CD14-positive monocyte (primary cell): ENCODE measurements at regions not wholly inside any gene's neighbourhood (a gene's known extent, or its start where the extent isn't known, plus 50 kb on each side); places are given as distances from the start of the nearest gene placed in this dataset.

ENCODE experiments used
- DNase-seq, 3 donors: peaks; one replicate each; pipeline ENCODE4 v3.0.0-alpha.2; 2011 to 2022
- H2AFZ ChIP-seq: 2 replicates; pipeline ENCODE4 v1.6.0; 2012; ENCODE audit warnings: mild to moderate bottlenecking, low read depth, low read length, inconsistent platforms; ENCODE audit not compliant: insufficient read depth, poor library complexity, severe bottlenecking
- H3K27ac ChIP-seq, 2 donors: 1 replicate in 1 of 2; 2 replicates in 1 of 2; pipeline ENCODE4 v1.5.1; 2012 to 2013; ENCODE audit warnings: low read length in 2 of 2, control low read depth in 1 of 2, inconsistent platforms in 1 of 2, low read depth in 1 of 2, mild to moderate bottlenecking in 1 of 2
- H3K27me3 ChIP-seq, 2 donors: one replicate each; pipeline versions ENCODE4 v1.6.0 to v1.6.1; 2011 to 2013; ENCODE audit warnings: low read length in 2 of 2; ENCODE audit not compliant: control insufficient read depth in 2 of 2, insufficient read depth in 2 of 2
- H3K36me3 ChIP-seq, 2 donors: replicated peaks in 1 of 2; 1 replicate in 1 of 2; 2 replicates in 1 of 2; pipeline versions ENCODE4 v1.5.1 to v1.6.1; 2012 to 2013; ENCODE audit warnings: low read length in 2 of 2, control low read depth in 1 of 2, inconsistent platforms in 1 of 2, mild to moderate bottlenecking in 1 of 2; ENCODE audit not compliant: insufficient read depth in 2 of 2, control insufficient read depth in 1 of 2
- H3K4me1 ChIP-seq, 2 donors: 1 replicate in 1 of 2; 2 replicates in 1 of 2; pipeline versions ENCODE4 v1.5.1 to v1.6.1; 2012 to 2013; ENCODE audit warnings: low read length in 2 of 2, control low read depth in 1 of 2, inconsistent platforms in 1 of 2, mild to moderate bottlenecking in 1 of 2, moderate library complexity in 1 of 2; ENCODE audit not compliant: insufficient read depth in 2 of 2, control insufficient read depth in 1 of 2
- H3K4me2 ChIP-seq: replicated peaks from 2 replicates; pipeline ENCODE3; 2012; ENCODE audit warnings: low read length, moderate library complexity, mild to moderate bottlenecking; ENCODE audit not compliant: poor library complexity, severe bottlenecking; ENCODE audit errors: extremely low read depth
- H3K4me3 ChIP-seq, 3 experiments: fragments of 200-600 bp in 1 of 3; sonication (generic) in 1 of 3; replicated peaks in 1 of 3; 1 replicate in 2 of 3; 2 replicates in 1 of 3; pipeline ENCODE4 v1.5.1; 2011 to 2013; ENCODE audit warnings: low read length in 3 of 3, mild to moderate bottlenecking in 3 of 3, control low read depth in 2 of 3, low read depth in 2 of 3, inconsistent platforms in 1 of 3, moderate library complexity in 1 of 3
- H3K79me2 ChIP-seq: 2 replicates; pipeline ENCODE4 v1.6.0; 2012; ENCODE audit warnings: mild to moderate bottlenecking, control low read depth, inconsistent platforms, low read length, moderate library complexity; ENCODE audit not compliant: insufficient read depth
- H3K9ac ChIP-seq: 2 replicates; pipeline ENCODE4 v1.6.0; 2017; ENCODE audit warnings: low read length, mild to moderate bottlenecking; ENCODE audit not compliant: insufficient read depth, poor library complexity, severe bottlenecking
- H3K9me3 ChIP-seq, 2 donors: replicated peaks in 1 of 2; 1 replicate in 1 of 2; 2 replicates in 1 of 2; pipeline versions ENCODE4 v1.5.1 to v1.6.1; 2012 to 2013; ENCODE audit warnings: low read length in 2 of 2, control low read depth in 1 of 2; ENCODE audit not compliant: control insufficient read depth in 1 of 2, insufficient read depth in 1 of 2
- H4K20me1 ChIP-seq: 2 replicates; pipeline ENCODE4 v1.6.0; 2012; ENCODE audit warnings: mild to moderate bottlenecking, low read length, control low read depth, moderate library complexity; ENCODE audit not compliant: insufficient read depth
- H3K27ac Mint-ChIP-seq, 7 donors: one replicate each; pipeline ENCODE4 v1.8.0; 2020; ENCODE audit warnings: mild to moderate bottlenecking in 7 of 7, mixed read lengths in 7 of 7, moderate library complexity in 6 of 7, inconsistent platforms in 2 of 7
- H3K27me3 Mint-ChIP-seq, 3 donors: one replicate each; pipeline ENCODE4 v1.8.0; 2021 to 2022; ENCODE audit warnings: low read depth in 3 of 3, mild to moderate bottlenecking in 3 of 3, mixed read lengths in 3 of 3, moderate library complexity in 3 of 3, inconsistent platforms in 1 of 3
- H3K36me3 Mint-ChIP-seq, 2 donors: one replicate each; pipeline ENCODE4 v1.8.0; 2020; ENCODE audit warnings: mixed read lengths in 2 of 2, inconsistent platforms in 1 of 2, mild to moderate bottlenecking in 1 of 2
- H3K4me1 Mint-ChIP-seq: one replicate; pipeline ENCODE4 v1.8.0; 2020; ENCODE audit warnings: mild to moderate bottlenecking, mixed read lengths
- H3K4me3 Mint-ChIP-seq, 2 donors: one replicate each; pipeline ENCODE4 v1.8.0; 2020; ENCODE audit warnings: mild to moderate bottlenecking in 2 of 2, mixed read lengths in 2 of 2, moderate library complexity in 1 of 2
- H3K9me3 Mint-ChIP-seq, 7 donors: one replicate each; pipeline ENCODE4 v1.8.0; 2020 to 2022; ENCODE audit warnings: mixed read lengths in 7 of 7, mild to moderate bottlenecking in 6 of 7, moderate library complexity in 6 of 7, inconsistent platforms in 2 of 7
- WGBS: methylation state at CpG from one replicate; pipeline ENCODE4 v1.1.5; 2013; ENCODE audit warnings: missing lambda C conversion rate; ENCODE audit not compliant: insufficient coverage; 5-methylcytosine and 5-hydroxymethylcytosine counted together
- intact Hi-C, 2 donors: fragments of 100-400 bp; cut with micrococcal nuclease; formaldehyde crosslinking; loops; one replicate each; pipeline versions ENCODE4 v1.15.0 to v1.15.1; 2023
- TF ChIP-seq, protein P1 (sequence below): fragments of 200-600 bp; IDR thresholded peaks from one replicate; pipeline ENCODE4 v1.8.0; 2022; ENCODE audit warnings: antibody characterized with exemption, mild to moderate bottlenecking

- no peak overlapping the region for H3K4me3 Mint-ChIP-seq
- no peak overlapping the region for H3K27ac Mint-ChIP-seq
- no peaks in the 10 kb centered on the region for H3K36me3 Mint-ChIP-seq
These were observed 427.1 kb upstream of the NOX3 start for GRCh38 chr6:155882527-155883333.

GRCh38 chr6:155881826-155882526, 426.3 kb upstream of the NOX3 start:
- Histone ChIP-seq H3K27ac (no peak overlapping the region), H3K79me2 (no peaks in the 10 kb centered on the region), H3K4me2 (no peak overlapping the region), H3K36me3 (no peaks in the 10 kb centered on the region), H2AFZ (no peak overlapping the region), H3K9me3 (peaks cover 0 to 8% of the 10 kb centered on the region in 2 donors), H3K9ac (no peak overlapping the region), H4K20me1 (no peaks in the 10 kb centered on the region), H3K27me3 (no peaks in the 10 kb centered on the region), H3K4me3 (no peak overlapping the region), H3K4me1 (no peaks in the 10 kb centered on the region)
- peaks cover 0 to 17% (median 7%) of the 10 kb centered on the region in 7 donors for H3K9me3 Mint-ChIP-seq
- no peaks in the 10 kb centered on the region for H3K36me3 Mint-ChIP-seq
- no peak overlapping the region for H3K27ac Mint-ChIP-seq
- H3K4me3 Mint-ChIP-seq = no peak overlapping the region
- intact Hi-C loops = no loop called here
- peaks cover 5% of the 10 kb centered on the region for H3K4me1 Mint-ChIP-seq
- DNase-seq = no peak
- WGBS = 92% methylated on average over 5 of the region's 5 CpGs
- no peaks in the 10 kb centered on the region for H3K27me3 Mint-ChIP-seq
- TF ChIP-seq, protein P1, sequence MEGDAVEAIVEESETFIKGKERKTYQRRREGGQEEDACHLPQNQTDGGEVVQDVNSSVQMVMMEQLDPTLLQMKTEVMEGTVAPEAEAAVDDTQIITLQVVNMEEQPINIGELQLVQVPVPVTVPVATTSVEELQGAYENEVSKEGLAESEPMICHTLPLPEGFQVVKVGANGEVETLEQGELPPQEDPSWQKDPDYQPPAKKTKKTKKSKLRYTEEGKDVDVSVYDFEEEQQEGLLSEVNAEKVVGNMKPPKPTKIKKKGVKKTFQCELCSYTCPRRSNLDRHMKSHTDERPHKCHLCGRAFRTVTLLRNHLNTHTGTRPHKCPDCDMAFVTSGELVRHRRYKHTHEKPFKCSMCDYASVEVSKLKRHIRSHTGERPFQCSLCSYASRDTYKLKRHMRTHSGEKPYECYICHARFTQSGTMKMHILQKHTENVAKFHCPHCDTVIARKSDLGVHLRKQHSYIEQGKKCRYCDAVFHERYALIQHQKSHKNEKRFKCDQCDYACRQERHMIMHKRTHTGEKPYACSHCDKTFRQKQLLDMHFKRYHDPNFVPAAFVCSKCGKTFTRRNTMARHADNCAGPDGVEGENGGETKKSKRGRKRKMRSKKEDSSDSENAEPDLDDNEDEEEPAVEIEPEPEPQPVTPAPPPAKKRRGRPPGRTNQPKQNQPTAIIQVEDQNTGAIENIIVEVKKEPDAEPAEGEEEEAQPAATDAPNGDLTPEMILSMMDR = no peak

More at GRCh38 chr6:155882527-155883333, 427.1 kb upstream of the NOX3 start:
- H3K9me3 Mint-ChIP-seq = peaks cover 0 to 24% (median 7%) of the 10 kb centered on the region in 7 donors
- Histone ChIP-seq H3K9ac (no peak overlapping the region), H3K4me3 (no peak overlapping the region), H3K27ac (no peak overlapping the region), H3K4me2 (no peak overlapping the region), H2AFZ (no peak overlapping the region), H3K9me3 (peaks cover 0 to 8% of the 10 kb centered on the region in 2 donors), H3K36me3 (no peaks in the 10 kb centered on the region), H3K4me1 (no peaks in the 10 kb centered on the region), H3K27me3 (no peaks in the 10 kb centered on the region), H3K79me2 (no peaks in the 10 kb centered on the region), H4K20me1 (no peaks in the 10 kb centered on the region)
- DNase-seq = no peak
- TF ChIP-seq, protein P1 = no peak
- H3K4me1 Mint-ChIP-seq = peaks cover 5% of the 10 kb centered on the region
- no peaks in the 10 kb centered on the region for H3K27me3 Mint-ChIP-seq
- intact Hi-C loops = no loop called here
- WGBS = 44% methylated on average over 2 of the region's 4 CpGs
